ENCODE measurements at regions not wholly inside any gene's neighbourhood (a gene's known extent, or its start where the extent isn't known, plus 50 kb on each side); places are given as distances from the start of the nearest gene placed in this dataset.

DNA sequence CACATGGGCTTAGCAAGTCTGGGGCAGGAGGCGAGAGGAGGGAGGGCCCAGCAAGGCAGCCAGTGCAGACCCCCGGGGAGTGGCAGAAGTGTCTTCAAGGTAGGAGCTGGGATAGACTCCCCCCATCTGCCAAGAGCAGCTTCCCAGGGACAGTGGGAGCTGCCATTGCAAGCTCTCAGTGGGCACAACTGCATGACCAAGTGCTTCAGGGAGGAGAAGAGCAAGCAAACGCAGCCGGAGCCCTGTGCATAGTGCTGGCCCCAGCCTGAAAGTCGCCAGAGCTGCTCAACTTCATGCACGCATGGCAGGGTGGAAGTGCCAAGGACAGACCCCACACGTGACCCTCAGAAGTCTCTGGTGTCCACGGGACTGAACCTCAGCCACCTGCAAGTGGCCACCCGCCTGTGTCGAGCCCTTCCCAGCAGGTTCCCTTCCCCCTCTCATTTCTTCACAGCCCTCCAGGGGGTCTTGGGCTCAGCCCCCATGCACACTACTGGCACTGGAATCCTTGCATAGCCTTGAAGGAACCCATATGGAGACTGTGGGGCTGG is 89.4 kb downstream of the PLXNA1 start:
- Histone ChIP-seq H3K4me1 (ENCODE audit: control insufficient read depth in 2 of 2, insufficient read depth in 2 of 2, low read length in 2 of 2) (peaks cover 0 to 11% of the 10 kb centered on the region in 2 donors), H3K27ac (ENCODE audit: low read length in 2 of 2) (no peak overlapping the region), H4K20me1 (ENCODE audit: control insufficient read depth, insufficient read depth, low read length, poor library complexity, severe bottlenecking) (no peaks in the 10 kb centered on the region), H3K9ac (ENCODE audit: low read length) (no peak overlapping the region), H3K9me3 (ENCODE audit: control extremely low read depth in 1 of 3, control insufficient read depth in 2 of 3, insufficient read depth in 1 of 3, low read length in 2 of 3) (peaks cover 0 to 21% (median 7%) of the 10 kb centered on the region in 3 donors), H3K4me2 (replicated peaks; ENCODE audit: low read depth, low read length, poor library complexity, severe bottlenecking) (no peak overlapping the region), H3K4me3 (ENCODE audit: control extremely low read depth in 1 of 5, extremely low read depth in 1 of 5, insufficient read depth in 1 of 5, low read depth in 2 of 5, low read length in 4 of 5) (no peak overlapping the region), H3K27me3 (replicated peaks in 1 of 4; ENCODE audit: control extremely low read depth in 1 of 4, control insufficient read depth in 3 of 4, insufficient read depth in 4 of 4, low read length in 3 of 4) (peaks cover 0 to 24% (median 0%) of the 10 kb centered on the region in 4 experiments), H3K79me2 (ENCODE audit: control insufficient read depth, insufficient read depth, low read length) (no peaks in the 10 kb centered on the region), H2AFZ (ENCODE audit: insufficient read depth, low read depth, low read length, poor library complexity, severe bottlenecking) (no peak overlapping the region), H3K36me3 (replicated peaks in 1 of 2; ENCODE audit: control extremely low read depth in 1 of 2, control insufficient read depth in 1 of 2, extremely low read depth in 1 of 2, insufficient read depth in 2 of 2, low read length in 1 of 2) (no peaks in the 10 kb centered on the region)
- POLR2A ChIA-PET, result no interaction called here
- Mint-ChIP-seq H3K27ac (no peak overlapping the region), H3K4me1 (peaks cover 14% of the 10 kb centered on the region), H3K27me3 (peaks cover 28% of the 10 kb centered on the region), H3K4me3 (no peak overlapping the region), H3K9me3 (ENCODE audit: insufficient read depth) (peaks cover 3% of the 10 kb centered on the region)
- ATAC-seq (ENCODE audit: low read depth), result no peak
- DNase-seq, result no peak
- CTCF ChIA-PET, result no interaction called here
- 89% methylated on average over 10 of the region's 10 CpGs for WGBS (ENCODE audit: insufficient coverage)
- TF ChIP-seq, protein P1, sequence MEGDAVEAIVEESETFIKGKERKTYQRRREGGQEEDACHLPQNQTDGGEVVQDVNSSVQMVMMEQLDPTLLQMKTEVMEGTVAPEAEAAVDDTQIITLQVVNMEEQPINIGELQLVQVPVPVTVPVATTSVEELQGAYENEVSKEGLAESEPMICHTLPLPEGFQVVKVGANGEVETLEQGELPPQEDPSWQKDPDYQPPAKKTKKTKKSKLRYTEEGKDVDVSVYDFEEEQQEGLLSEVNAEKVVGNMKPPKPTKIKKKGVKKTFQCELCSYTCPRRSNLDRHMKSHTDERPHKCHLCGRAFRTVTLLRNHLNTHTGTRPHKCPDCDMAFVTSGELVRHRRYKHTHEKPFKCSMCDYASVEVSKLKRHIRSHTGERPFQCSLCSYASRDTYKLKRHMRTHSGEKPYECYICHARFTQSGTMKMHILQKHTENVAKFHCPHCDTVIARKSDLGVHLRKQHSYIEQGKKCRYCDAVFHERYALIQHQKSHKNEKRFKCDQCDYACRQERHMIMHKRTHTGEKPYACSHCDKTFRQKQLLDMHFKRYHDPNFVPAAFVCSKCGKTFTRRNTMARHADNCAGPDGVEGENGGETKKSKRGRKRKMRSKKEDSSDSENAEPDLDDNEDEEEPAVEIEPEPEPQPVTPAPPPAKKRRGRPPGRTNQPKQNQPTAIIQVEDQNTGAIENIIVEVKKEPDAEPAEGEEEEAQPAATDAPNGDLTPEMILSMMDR (IDR thresholded peaks at IDR 0.05), result no peak
- no peak for TF ChIP-seq EZH2 (IDR thresholded peaks at IDR 0.05; ENCODE audit: borderline replicate concordance, insufficient read depth, low read depth, low read length, poor library complexity, severe bottlenecking)
- intact Hi-C loops (cut with micrococcal nuclease), result no loop called here

DNA sequence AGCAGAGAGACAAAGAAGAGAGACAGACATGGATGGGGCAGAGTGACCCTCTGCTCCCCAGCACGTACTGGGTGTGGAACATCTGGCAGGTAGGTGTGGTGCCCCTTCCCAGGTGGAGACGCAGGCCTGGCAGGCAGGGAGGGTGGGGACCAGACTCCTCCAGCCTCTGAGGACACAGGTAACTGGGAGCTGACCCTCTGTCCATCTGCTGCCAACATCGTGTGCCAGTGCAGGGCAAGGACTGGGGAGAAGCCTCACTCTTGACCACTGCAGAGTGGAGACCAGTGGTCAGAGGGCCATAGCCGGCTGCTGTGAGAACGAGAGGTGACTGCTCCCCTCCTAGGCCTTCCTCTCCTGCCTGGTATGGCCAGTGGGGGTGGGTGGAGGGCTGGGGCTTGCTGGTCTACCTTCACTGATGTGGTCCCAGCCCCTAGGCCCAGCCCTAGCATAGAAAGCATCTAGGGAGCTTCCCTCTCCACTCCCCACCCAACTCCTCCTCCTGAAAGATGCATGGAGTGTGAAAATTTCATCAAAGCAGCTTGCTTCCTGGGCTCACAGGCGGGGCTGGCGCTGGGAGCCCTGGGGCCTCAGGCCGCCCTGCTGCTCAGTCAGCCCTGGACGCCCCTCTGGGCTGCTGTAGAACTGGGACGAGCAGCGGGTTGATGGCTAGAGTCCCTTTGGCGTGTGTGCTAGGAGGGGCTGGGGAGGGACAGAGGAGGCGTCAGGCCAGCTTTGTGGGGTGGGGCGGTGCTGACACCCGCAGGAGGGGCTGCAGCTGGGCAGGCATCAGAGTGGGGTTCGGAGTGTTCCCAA is 90.3 kb downstream of the PLXNA1 start:
- POLR2A ChIA-PET, result no interaction called here
- Mint-ChIP-seq H3K4me1 (peaks cover 14% of the 10 kb centered on the region), H3K27me3 (peaks cover 20% of the 10 kb centered on the region), H3K9me3 (ENCODE audit: insufficient read depth) (peaks cover 3% of the 10 kb centered on the region), H3K4me3 (no peak overlapping the region), H3K27ac (no peak overlapping the region)
- Histone ChIP-seq H3K79me2 (ENCODE audit: control insufficient read depth, insufficient read depth, low read length) (no peaks in the 10 kb centered on the region), H3K9ac (ENCODE audit: low read length) (no peak overlapping the region), H2AFZ (ENCODE audit: insufficient read depth, low read depth, low read length, poor library complexity, severe bottlenecking) (no peak overlapping the region), H3K9me3 (ENCODE audit: control extremely low read depth in 1 of 3, control insufficient read depth in 2 of 3, insufficient read depth in 1 of 3, low read length in 2 of 3) (peaks cover 0 to 21% (median 7%) of the 10 kb centered on the region in 3 donors), H3K27me3 (replicated peaks in 1 of 4; ENCODE audit: control extremely low read depth in 1 of 4, control insufficient read depth in 3 of 4, insufficient read depth in 4 of 4, low read length in 3 of 4) (peaks cover 0 to 22% (median 0%) of the 10 kb centered on the region in 4 experiments), H3K27ac (ENCODE audit: low read length in 2 of 2) (no peak overlapping the region), H3K4me2 (replicated peaks; ENCODE audit: low read depth, low read length, poor library complexity, severe bottlenecking) (no peak overlapping the region), H3K4me3 (ENCODE audit: control extremely low read depth in 1 of 5, extremely low read depth in 1 of 5, insufficient read depth in 1 of 5, low read depth in 2 of 5, low read length in 4 of 5) (no peak overlapping the region), H4K20me1 (ENCODE audit: control insufficient read depth, insufficient read depth, low read length, poor library complexity, severe bottlenecking) (no peaks in the 10 kb centered on the region), H3K4me1 (ENCODE audit: control insufficient read depth in 2 of 2, insufficient read depth in 2 of 2, low read length in 2 of 2) (peaks cover 0 to 11% of the 10 kb centered on the region in 2 donors), H3K36me3 (replicated peaks in 1 of 2; ENCODE audit: control extremely low read depth in 1 of 2, control insufficient read depth in 1 of 2, extremely low read depth in 1 of 2, insufficient read depth in 2 of 2, low read length in 1 of 2) (no peaks in the 10 kb centered on the region)
- 85% methylated on average over 14 of the region's 16 CpGs for WGBS (ENCODE audit: insufficient coverage)
- DNase-seq (no peak), ATAC-seq (ENCODE audit: low read depth) (no peak)
- TF ChIP-seq, protein P1 (IDR thresholded peaks at IDR 0.05), result no peak
- TF ChIP-seq EZH2 (IDR thresholded peaks at IDR 0.05; ENCODE audit: borderline replicate concordance, insufficient read depth, low read depth, low read length, poor library complexity, severe bottlenecking), result no peak
- CTCF ChIA-PET, result no interaction called here
- intact Hi-C loops (cut with micrococcal nuclease), result no loop called here
